ENCODE measurements at regions not wholly inside any gene's neighbourhood (a gene's known extent, or its start where the extent isn't known, plus 50 kb on each side); places are given as distances from the start of the nearest gene placed in this dataset.

DNA sequence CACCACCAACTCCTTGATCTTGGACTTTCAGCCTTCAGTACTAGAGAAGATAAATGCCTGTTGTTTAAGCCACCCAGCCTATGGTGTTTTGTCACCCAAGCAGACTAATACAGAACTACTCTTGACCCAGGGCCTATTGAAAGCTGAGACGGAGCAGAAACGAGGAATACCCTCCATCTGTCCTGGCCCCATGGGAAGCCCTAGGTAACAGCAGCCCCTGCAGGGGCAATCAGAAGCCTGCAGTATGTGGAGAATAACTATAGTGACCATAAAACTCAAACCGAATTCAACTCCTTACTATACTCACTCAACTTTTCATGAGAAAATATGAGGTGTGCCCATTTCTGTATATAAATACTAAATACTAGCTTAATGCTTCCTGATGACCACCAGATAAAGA, 307.4 kb downstream of the NUAK1 start:
- Histone ChIP-seq H3K9me3 (no peaks in the 10 kb centered on the region), H3K27ac (no peak overlapping the region), H3K4me1 (ENCODE audit: insufficient read depth) (no peaks in the 10 kb centered on the region), H3K36me3 (no peaks in the 10 kb centered on the region), H3K4me3 (no peak overlapping the region), H3K27me3 (no peaks in the 10 kb centered on the region)
- 87 to 96% (median 92%) methylated on average over 3 of the region's 3 CpGs for WGBS, 3 donors
- TF ChIP-seq, protein P1, sequence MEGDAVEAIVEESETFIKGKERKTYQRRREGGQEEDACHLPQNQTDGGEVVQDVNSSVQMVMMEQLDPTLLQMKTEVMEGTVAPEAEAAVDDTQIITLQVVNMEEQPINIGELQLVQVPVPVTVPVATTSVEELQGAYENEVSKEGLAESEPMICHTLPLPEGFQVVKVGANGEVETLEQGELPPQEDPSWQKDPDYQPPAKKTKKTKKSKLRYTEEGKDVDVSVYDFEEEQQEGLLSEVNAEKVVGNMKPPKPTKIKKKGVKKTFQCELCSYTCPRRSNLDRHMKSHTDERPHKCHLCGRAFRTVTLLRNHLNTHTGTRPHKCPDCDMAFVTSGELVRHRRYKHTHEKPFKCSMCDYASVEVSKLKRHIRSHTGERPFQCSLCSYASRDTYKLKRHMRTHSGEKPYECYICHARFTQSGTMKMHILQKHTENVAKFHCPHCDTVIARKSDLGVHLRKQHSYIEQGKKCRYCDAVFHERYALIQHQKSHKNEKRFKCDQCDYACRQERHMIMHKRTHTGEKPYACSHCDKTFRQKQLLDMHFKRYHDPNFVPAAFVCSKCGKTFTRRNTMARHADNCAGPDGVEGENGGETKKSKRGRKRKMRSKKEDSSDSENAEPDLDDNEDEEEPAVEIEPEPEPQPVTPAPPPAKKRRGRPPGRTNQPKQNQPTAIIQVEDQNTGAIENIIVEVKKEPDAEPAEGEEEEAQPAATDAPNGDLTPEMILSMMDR (IDR thresholded peaks at IDR 0.05) = no peak
- TF ChIP-seq POLR2A (IDR thresholded peaks at IDR 0.05) (no peak), EP300 (IDR thresholded peaks at IDR 0.05) (no peak)
- intact Hi-C loops (cut with DNase I) = no loop called here
- DNase-seq = no peak

DNA sequence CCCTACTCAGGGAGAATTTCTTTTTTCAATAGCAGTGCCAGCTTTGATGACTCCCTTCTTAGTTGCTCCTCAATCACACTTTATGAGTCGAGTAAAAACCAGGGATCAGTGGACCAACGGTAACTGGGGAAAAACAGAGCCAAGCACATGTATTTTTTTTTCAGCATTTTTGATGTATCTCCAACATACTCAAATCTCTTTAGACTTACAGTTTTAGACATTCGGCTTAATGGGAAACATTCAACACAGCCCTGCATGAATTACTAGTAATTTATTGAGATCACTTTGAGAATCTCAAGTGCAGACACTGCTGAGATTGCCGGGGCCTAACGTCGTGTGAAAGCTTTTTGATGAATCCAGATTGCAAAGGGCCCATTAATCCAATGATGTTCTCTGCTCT, 306.7 kb downstream of the NUAK1 start:
- intact Hi-C loops (cut with DNase I) = no loop called here
- H3K36me3 ChIP-seq = no peaks in the 10 kb centered on the region
- no peak overlapping the region for H3K27ac ChIP-seq
- WGBS, 3 donors = 73 to 85% (median 82%) methylated on average over 6 of the region's 6 CpGs
- DNase-seq = no peak
- no peak overlapping the region for H3K4me3 ChIP-seq
- H3K27me3 ChIP-seq = no peaks in the 10 kb centered on the region
- H3K9me3 ChIP-seq = no peaks in the 10 kb centered on the region
- TF ChIP-seq, protein P1 (IDR thresholded peaks at IDR 0.05) = no peak
- TF ChIP-seq EP300 (IDR thresholded peaks at IDR 0.05) = no peak
- TF ChIP-seq POLR2A (IDR thresholded peaks at IDR 0.05) = no peak
- no peaks in the 10 kb centered on the region for H3K4me1 ChIP-seq (ENCODE audit: insufficient read depth)

DNA sequence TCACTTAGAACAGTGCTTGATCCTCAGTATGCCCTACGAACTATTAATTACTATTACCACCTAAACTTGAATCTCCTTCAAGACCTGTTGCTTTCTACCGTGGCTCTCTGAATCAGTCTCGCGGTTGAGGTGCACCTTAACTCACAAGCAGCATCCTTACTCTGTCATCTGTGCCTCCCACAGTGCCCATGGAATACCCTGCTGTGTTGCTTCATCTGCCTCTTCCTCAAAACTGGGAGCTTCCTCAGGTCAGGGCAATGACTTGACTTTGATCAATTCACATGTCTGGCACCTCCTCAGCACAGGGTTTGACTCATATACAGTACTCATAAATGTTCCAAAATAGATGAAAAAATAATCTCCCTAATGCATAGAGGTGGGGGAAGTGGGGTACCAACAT, 305.9 kb downstream of the NUAK1 start:
- no peaks in the 10 kb centered on the region for H3K9me3 ChIP-seq
- WGBS, 3 donors = 81 to 96% (median 96%) methylated on average over 4 of the region's 4 CpGs
- no peak for DNase-seq
- H3K36me3 ChIP-seq = no peaks in the 10 kb centered on the region
- H3K4me1 ChIP-seq (ENCODE audit: insufficient read depth) = no peaks in the 10 kb centered on the region
- H3K27me3 ChIP-seq = no peaks in the 10 kb centered on the region
- intact Hi-C loops (cut with DNase I) = no loop called here
- H3K4me3 ChIP-seq = no peak overlapping the region
- no peak overlapping the region for H3K27ac ChIP-seq
- TF ChIP-seq POLR2A (IDR thresholded peaks at IDR 0.05) (no peak), EP300 (IDR thresholded peaks at IDR 0.05) (no peak)
- TF ChIP-seq, protein P1 (IDR thresholded peaks at IDR 0.05) = no peak

DNA sequence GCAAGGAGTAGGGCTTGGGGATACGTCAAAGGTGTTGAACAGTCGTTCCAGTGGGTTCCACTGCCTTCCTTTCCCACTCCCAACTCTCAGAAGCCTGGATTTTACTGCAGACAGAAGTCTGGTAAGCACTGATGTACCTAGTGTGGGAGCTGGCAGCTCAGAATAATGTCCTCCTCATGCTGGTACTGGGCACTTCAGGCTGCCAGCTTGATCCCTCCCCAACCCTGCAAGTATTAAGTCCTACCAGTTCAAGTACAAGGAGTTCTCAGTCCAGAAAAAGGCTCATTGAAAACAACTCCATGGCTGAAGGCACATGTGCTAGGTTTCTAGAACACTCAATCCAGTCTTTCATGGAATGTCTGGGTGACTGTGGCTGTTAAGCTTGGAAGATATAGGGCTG, 304.3 kb downstream of the NUAK1 start:
- Histone ChIP-seq H3K9me3 (no peaks in the 10 kb centered on the region), H3K36me3 (no peaks in the 10 kb centered on the region), H3K4me3 (no peak overlapping the region), H3K4me1 (ENCODE audit: insufficient read depth) (no peaks in the 10 kb centered on the region), H3K27ac (no peak overlapping the region), H3K27me3 (no peaks in the 10 kb centered on the region)
- TF ChIP-seq POLR2A (IDR thresholded peaks at IDR 0.05) (no peak), EP300 (IDR thresholded peaks at IDR 0.05) (no peak)
- TF ChIP-seq, protein P1 (IDR thresholded peaks at IDR 0.05) = no peak
- intact Hi-C loops (cut with DNase I) = no loop called here
- no peak for DNase-seq
- WGBS, 3 donors = 80 to 96% (median 93%) methylated on average over 2 of the region's 2 CpGs

All from ovary (tissue), 7 donors.